Posterior vena cava (tissue), 2 donors: ENCODE measurements at regions not wholly inside any gene's neighbourhood (a gene's known extent, or its start where the extent isn't known, plus 50 kb on each side); places are given as distances from the start of the nearest gene placed in this dataset.

Experiments
- DNase-seq: peaks from one replicate; pipeline ENCODE4 v3.0.0-alpha.2; 2020; ENCODE audit warnings: low spot score
- intact Hi-C, 2 donors: fragments of 100-400 bp; cut with DNase I; formaldehyde crosslinking; loops; one replicate each; pipeline versions ENCODE4 v1.14.1 to v1.14.2; 2022 to 2023
- donor health status: DM: yes; HTN: yes; CAD: no.
- donor health status: DM: yes; HTN: yes; CAD: no.

DNA sequence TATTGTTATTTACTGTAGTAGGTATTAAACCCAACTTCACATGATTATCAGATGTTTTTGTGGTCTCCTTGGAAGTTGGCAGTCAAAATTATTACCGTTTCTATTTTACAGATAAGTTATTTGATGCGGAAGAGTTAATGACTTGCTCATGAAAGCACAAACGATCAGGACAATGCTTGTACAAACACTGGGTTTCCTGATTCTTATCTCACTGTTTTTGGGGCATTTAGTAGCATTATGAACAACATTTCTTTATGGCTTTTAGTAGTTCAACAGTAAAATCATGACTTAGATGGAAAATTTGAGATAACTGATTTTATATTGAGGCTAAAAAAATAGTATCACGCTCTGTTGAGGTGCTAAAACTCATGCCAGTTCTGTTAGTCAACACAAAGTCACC lies 361.5 kb upstream of the MBL2 start:
- intact Hi-C loops: no loop called here
- DNase-seq: no peak

DNA sequence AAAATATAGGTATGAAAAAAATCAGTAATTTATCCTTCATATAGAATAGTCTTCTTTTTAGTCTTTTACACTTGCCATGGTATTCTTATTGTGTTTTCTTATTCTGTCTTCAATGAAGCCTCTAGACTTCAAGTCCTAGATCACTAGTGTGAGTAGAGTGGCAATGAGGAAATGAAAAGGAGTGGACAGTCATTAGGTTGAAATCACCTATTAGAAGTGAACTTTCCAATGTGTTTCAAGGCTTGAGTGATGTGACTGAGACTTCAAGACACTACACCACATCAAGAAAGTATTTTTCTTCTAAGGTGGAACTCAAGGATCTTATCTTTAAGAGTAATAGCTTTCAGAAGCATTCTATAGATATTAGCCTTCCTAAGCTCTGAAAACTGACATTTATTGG lies 357.8 kb upstream of the MBL2 start:
- no peak for DNase-seq
- intact Hi-C loops: no loop called here

- DNase-seq: no peak
- intact Hi-C loops: no loop called here
These were observed 355.1 kb upstream of the MBL2 start for GRCh38 chr10:53127686-53128085.

DNA sequence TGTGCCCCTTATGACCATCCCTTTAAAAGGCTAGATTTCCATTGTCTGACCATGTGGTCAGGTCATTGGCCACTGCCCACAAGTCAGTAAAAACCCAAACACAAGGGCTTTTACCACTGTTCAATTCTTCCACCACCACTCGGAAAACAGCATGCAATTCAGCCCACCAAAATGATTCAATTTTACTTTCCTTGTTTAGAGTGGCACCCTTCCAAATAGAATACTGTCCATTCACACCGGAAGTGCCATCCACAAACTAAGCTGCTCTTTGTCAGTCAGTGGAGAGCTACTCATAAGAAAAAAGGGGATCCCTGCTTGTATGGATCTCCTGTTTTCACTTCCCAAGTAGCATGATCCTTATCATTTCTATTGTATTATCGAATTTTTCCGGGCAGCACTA lies 350.7 kb upstream of the MBL2 start:
- DNase-seq: no peak
- intact Hi-C loops: no loop called here

DNA sequence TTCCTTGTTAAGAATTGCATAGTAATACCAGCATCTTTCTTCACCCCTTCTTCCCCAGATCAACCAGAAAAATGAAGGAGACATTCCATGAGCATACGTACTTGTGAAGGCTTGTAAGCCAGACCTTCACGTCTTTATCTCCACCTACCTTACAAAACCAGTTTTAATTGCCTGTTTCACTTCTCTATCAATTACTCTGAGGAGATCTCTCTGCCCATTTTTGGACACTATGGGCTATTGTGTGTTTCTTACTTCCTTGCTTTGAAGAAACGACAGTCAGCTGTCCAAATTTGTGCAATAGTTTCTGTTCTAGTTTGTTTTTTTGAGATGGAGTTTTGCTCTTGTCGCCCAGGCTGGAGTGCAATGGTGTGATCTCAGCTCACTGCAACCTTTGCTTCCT lies 349.7 kb upstream of the MBL2 start:
- intact Hi-C loops: no loop called here
- no peak for DNase-seq

DNA sequence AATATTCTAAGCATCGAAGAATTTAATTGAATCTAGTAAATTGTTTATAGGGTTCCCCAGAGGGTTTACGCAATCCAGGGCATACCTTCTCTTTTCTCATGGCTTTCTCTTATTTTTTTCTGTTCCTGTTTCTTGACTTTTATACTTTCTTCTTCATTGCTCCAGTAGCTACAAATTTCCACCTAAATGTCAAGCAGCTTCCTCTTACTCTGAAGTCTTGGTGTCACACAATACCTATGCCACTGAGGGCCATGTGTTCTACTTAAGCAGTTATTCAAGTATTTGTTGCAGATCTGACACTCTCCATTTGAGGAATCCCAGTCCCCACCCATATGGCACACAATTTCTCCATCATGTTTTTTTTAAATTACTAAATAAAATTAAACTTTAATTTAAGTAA lies 343.1 kb upstream of the MBL2 start:
- DNase-seq: no peak
- intact Hi-C loops: no loop called here

GRCh38 chr10:53111529-53111928 lies 338.9 kb upstream of the MBL2 start:
- intact Hi-C loops: no loop called here
- DNase-seq: no peak

- intact Hi-C loops: no loop called here
- DNase-seq: no peak
These were observed 336.7 kb upstream of the MBL2 start for GRCh38 chr10:53109320-53109719.

GRCh38 chr10:53108317-53108934 lies 335.8 kb upstream of the MBL2 start:
- intact Hi-C loops: no loop called here
- no peak for DNase-seq

GRCh38 chr10:53107711-53108110 lies 335.1 kb upstream of the MBL2 start:
- no peak for DNase-seq
- intact Hi-C loops: no loop called here

DNA sequence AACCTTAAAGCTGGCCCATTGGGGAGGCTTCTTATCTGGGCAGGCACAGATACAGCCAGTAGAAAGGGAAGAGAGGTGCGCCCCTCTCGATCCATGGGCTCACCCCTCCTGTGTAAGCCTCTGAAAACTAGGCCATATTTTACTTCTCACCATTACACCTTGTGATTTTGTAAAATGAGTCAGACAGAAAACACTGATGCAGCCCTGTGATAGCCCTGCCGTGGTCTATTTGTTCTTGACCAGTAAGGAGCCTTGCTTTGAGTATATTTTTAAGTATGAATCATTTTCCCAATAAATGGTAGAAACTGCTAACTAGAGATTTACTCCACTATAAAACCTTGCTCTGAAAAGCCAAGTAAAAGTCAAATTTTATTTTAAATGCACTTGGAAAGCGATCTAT lies 329.8 kb upstream of the MBL2 start:
- DNase-seq: no peak
- intact Hi-C loops: no loop called here

DNA sequence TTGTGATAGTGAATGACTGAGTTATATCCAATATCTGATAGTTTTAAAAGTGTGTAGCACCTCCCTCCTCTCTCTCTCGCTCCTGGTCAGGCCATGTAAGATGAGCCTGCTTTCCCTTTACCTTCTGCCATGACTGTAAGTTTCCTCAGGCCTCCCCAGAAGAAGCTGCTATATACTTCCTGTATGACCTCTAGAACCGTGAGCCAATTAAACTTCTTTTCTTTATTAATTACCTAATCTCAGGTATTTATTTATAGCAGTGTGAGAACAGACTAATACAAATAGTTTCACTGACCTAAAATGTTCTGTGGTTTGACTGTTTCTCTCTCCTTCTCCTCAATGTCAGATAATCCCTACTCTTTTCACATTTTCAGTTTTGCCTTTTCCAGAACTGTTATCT lies 321.3 kb upstream of the MBL2 start:
- intact Hi-C loops: no loop called here
- no peak for DNase-seq

GRCh38 chr10:53091574-53091973 lies 319.0 kb upstream of the MBL2 start:
- intact Hi-C loops: no loop called here
- DNase-seq: no peak

- no peak for DNase-seq
- intact Hi-C loops: no loop called here
These were observed 316.4 kb upstream of the MBL2 start for GRCh38 chr10:53088961-53089360.

- intact Hi-C loops: no loop called here
- DNase-seq: no peak
These were observed 306.7 kb upstream of the MBL2 start for GRCh38 chr10:53079283-53079682.

- intact Hi-C loops: no loop called here
These were observed 304.4 kb upstream of the MBL2 start for GRCh38 chr10:53076948-53077347.

GRCh38 chr10:53075469-53075868 lies 302.9 kb upstream of the MBL2 start:
- intact Hi-C loops: no loop called here
- no peak for DNase-seq

More at GRCh38 chr10:53076948-53077347, 304.4 kb upstream of the MBL2 start:
- no peak for DNase-seq

DNA sequence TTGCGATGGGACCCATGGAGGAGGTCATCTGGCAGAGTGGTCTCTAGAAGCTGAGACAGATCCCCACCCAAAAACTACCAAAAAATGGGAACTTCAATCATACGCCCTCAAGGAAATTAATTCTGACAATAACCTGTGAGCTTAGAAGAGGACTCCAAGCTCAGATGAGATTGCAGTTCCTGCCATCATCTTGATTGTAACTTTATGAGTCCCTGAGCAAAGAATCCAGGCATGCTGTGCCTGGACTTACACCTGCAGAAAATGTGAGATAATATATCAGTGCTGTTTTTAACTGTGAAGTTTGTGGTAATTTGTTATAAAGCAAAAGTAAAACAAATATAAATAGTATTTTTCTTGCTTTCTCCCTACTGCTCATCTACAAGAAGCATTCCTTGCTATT lies 299.6 kb upstream of the MBL2 start:
- DNase-seq: no peak
- intact Hi-C loops: no loop called here

GRCh38 chr10:53071505-53072125 lies 299.0 kb upstream of the MBL2 start:
- intact Hi-C loops: no loop called here
- DNase-seq: no peak

- intact Hi-C loops: no loop called here
- DNase-seq: no peak
These were observed 296.4 kb upstream of the MBL2 start for GRCh38 chr10:53069013-53069412.

DNA sequence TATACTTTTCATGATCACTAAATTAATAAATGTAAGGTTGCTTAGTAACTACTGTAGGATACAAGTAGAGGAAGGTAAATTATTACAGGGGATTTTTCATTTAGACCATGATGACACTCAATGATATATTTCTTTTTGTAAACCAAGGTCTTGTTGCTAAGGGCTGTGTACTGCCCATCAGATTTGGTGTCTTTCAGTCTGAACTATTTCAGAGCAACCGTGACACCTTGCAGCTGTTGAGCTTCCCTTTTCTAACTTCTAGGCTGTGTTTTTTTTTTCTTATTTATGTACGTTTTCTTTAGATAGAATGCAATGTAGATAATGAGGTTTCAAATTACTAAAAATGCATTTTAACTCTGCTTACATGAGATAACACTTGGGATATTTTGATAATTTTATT lies 292.0 kb upstream of the MBL2 start:
- DNase-seq: no peak
- intact Hi-C loops: no loop called here

DNA sequence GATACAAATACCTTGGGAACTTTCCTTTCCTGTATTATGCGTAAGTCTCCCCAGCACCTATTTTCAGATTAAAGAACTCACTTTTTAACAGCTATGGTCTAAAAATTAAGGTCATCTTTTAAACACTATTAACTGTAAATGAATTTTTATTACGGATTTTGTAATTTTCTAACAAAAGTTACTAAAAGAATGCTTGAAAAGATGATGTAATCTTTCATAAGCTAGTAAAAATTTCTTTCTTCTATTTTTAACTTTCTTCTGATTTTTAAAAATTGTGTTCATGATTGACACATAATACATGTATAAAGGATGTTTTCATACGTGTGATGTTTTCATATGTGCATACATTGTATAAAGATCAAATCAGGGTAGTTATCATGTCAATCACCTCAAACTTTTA lies 291.2 kb upstream of the MBL2 start:
- intact Hi-C loops: no loop called here
- DNase-seq: no peak
